Type B pancreatic cell (in vitro differentiated cells): ENCODE measurements at regions not wholly inside any gene's neighbourhood (a gene's known extent, or its start where the extent isn't known, plus 50 kb on each side); places are given as distances from the start of the nearest gene placed in this dataset.

Source experiments
- DNase-seq: peaks from one replicate; pipeline ENCODE4 v3.0.0; 2021; ENCODE audit warnings: mixed read lengths; ENCODE audit not compliant: unreplicated experiment; ENCODE audit errors: extremely low spot score
- H3K27ac Mint-ChIP-seq: 2 replicates; pipeline ENCODE4 v1.8.0; 2021; ENCODE audit warnings: mild to moderate bottlenecking, mixed read lengths
- H3K27me3 Mint-ChIP-seq: 2 replicates; pipeline ENCODE4 v1.8.0; 2021; ENCODE audit warnings: mixed read lengths
- H3K36me3 Mint-ChIP-seq: 2 replicates; pipeline ENCODE4 v1.8.0; 2021; ENCODE audit warnings: mixed read lengths
- H3K4me1 Mint-ChIP-seq: one replicate; pipeline ENCODE4 v1.8.0; 2021; ENCODE audit warnings: mixed read lengths; ENCODE audit not compliant: unreplicated experiment
- H3K4me3 Mint-ChIP-seq: 2 replicates; pipeline ENCODE4 v1.8.0; 2021; ENCODE audit warnings: mild to moderate bottlenecking, mixed read lengths
- H3K9me3 Mint-ChIP-seq: 2 replicates; pipeline ENCODE4 v1.8.0; 2021; ENCODE audit warnings: mixed read lengths
- CTCF ChIP-seq: fragments of 200-600 bp; sonication (generic); conservative IDR thresholded peaks from 2 replicates; pipeline ENCODE4 v1.5.0; 2021; ENCODE audit warnings: antibody characterized with exemption, mild to moderate bottlenecking

- no peak for DNase-seq
- Mint-ChIP-seq H3K4me1 (peaks cover 19% of the 10 kb centered on the region), H3K27me3 (no peaks in the 10 kb centered on the region), H3K9me3 (no peaks in the 10 kb centered on the region), H3K4me3 (no peak overlapping the region), H3K27ac (no peak overlapping the region), H3K36me3 (no peaks in the 10 kb centered on the region)
- TF ChIP-seq CTCF, result no peak
Measured at GRCh38 chr9:89793124-89793495, 188.3 kb downstream of the GADD45G start.

- no peak for DNase-seq
- no peaks in the 10 kb centered on the region for H3K9me3 Mint-ChIP-seq
- no peak overlapping the region for H3K4me3 Mint-ChIP-seq
- no peaks in the 10 kb centered on the region for H3K27me3 Mint-ChIP-seq
- H3K36me3 Mint-ChIP-seq, result no peaks in the 10 kb centered on the region
- H3K4me1 Mint-ChIP-seq, result peaks cover 22% of the 10 kb centered on the region
- H3K27ac Mint-ChIP-seq, result no peak overlapping the region
- no peak for TF ChIP-seq CTCF
Measured at GRCh38 chr9:89793551-89793950, 188.7 kb downstream of the GADD45G start.

GRCh38 chr9:89794918-89795317 lies 190.1 kb downstream of the GADD45G start:
- no peak overlapping the region for H3K27ac Mint-ChIP-seq
- DNase-seq, result no peak
- H3K4me1 Mint-ChIP-seq, result peaks cover 33% of the 10 kb centered on the region
- TF ChIP-seq CTCF, result no peak
- no peak overlapping the region for H3K4me3 Mint-ChIP-seq
- no peaks in the 10 kb centered on the region for H3K36me3 Mint-ChIP-seq
- H3K9me3 Mint-ChIP-seq, result no peaks in the 10 kb centered on the region
- no peaks in the 10 kb centered on the region for H3K27me3 Mint-ChIP-seq

GRCh38 chr9:89795538-89796195 lies 190.9 kb downstream of the GADD45G start:
- DNase-seq, result no peak
- H3K27me3 Mint-ChIP-seq, result no peaks in the 10 kb centered on the region
- H3K36me3 Mint-ChIP-seq, result no peaks in the 10 kb centered on the region
- TF ChIP-seq CTCF, result no peak
- no peaks in the 10 kb centered on the region for H3K9me3 Mint-ChIP-seq
- H3K27ac Mint-ChIP-seq, result no peak overlapping the region
- peaks cover 30% of the 10 kb centered on the region for H3K4me1 Mint-ChIP-seq
- H3K4me3 Mint-ChIP-seq, result no peak overlapping the region

GRCh38 chr9:89796606-89797005 lies 191.8 kb downstream of the GADD45G start:
- Mint-ChIP-seq H3K27ac (no peak overlapping the region), H3K36me3 (no peaks in the 10 kb centered on the region), H3K27me3 (no peaks in the 10 kb centered on the region), H3K4me3 (no peak overlapping the region), H3K4me1 (peaks cover 33% of the 10 kb centered on the region), H3K9me3 (no peaks in the 10 kb centered on the region)
- no peak for DNase-seq
- no peak for TF ChIP-seq CTCF

GRCh38 chr9:89797255-89797654 lies 192.4 kb downstream of the GADD45G start:
- Mint-ChIP-seq H3K27ac (no peak overlapping the region), H3K27me3 (peaks cover 6% of the 10 kb centered on the region), H3K9me3 (no peaks in the 10 kb centered on the region), H3K4me1 (peaks cover 38% of the 10 kb centered on the region), H3K4me3 (no peak overlapping the region), H3K36me3 (no peaks in the 10 kb centered on the region)
- no peak for DNase-seq
- no peak for TF ChIP-seq CTCF
